Smooth muscle cell (in vitro differentiated cells): ENCODE measurements at regions not wholly inside any gene's neighbourhood (a gene's known extent, or its start where the extent isn't known, plus 50 kb on each side); places are given as distances from the start of the nearest gene placed in this dataset.

ENCODE experiments used
- DNase-seq: peaks from one replicate; lab custom pipeline; 2025; ENCODE audit not compliant: unreplicated experiment; lab: John Stamatoyannopoulos, UW
- H2AFZ ChIP-seq: fragments of 200-600 bp; sonication (generic); 2 replicates; pipeline ENCODE4 v1.6.0; 2016; ENCODE audit warnings: antibody characterized with exemption, low read depth, mild to moderate bottlenecking
- H3F3A ChIP-seq: fragments of 200-600 bp; sonication (generic); 2 replicates; pipeline ENCODE4 v1.6.0; 2017; ENCODE audit warnings: antibody characterized with exemption, low read depth
- H3K27ac ChIP-seq: fragments of 200-600 bp; sonication (generic); 2 replicates; pipeline ENCODE4 v1.5.1; 2016; ENCODE audit warnings: low read depth, mild to moderate bottlenecking
- H3K27me3 ChIP-seq: fragments of 200-600 bp; sonication (generic); 2 replicates; pipeline ENCODE4 v1.6.1; 2016; ENCODE audit warnings: low read depth, mild to moderate bottlenecking
- H3K36me3 ChIP-seq: fragments of 200-600 bp; sonication (generic); 2 replicates; pipeline ENCODE4 v1.5.1; 2016; ENCODE audit warnings: low read depth
- H3K4me1 ChIP-seq: fragments of 200-600 bp; sonication (generic); 2 replicates; pipeline ENCODE4 v1.5.1; 2016; ENCODE audit warnings: low read depth
- H3K4me2 ChIP-seq: fragments of 200-600 bp; sonication (generic); 2 replicates; pipeline ENCODE4 v1.6.0; 2016; ENCODE audit warnings: mild to moderate bottlenecking
- H3K4me3 ChIP-seq: fragments of 200-600 bp; sonication (generic); 2 replicates; pipeline ENCODE4 v1.5.1; 2016; ENCODE audit warnings: mild to moderate bottlenecking
- H3K79me2 ChIP-seq: fragments of 200-600 bp; sonication (generic); 2 replicates; pipeline ENCODE4 v1.6.0; 2016; ENCODE audit warnings: low read depth, mild to moderate bottlenecking
- H3K9ac ChIP-seq: fragments of 200-600 bp; sonication (generic); 2 replicates; pipeline ENCODE4 v1.6.0; 2016; ENCODE audit warnings: low read depth
- H3K9me3 ChIP-seq: fragments of 200-600 bp; sonication (generic); replicated peaks from 2 replicates; pipeline ENCODE4 v1.5.1; 2016; ENCODE audit warnings: low read depth
- H4K20me1 ChIP-seq: fragments of 200-600 bp; sonication (generic); 2 replicates; pipeline ENCODE4 v1.6.0; 2016; ENCODE audit warnings: low read depth
- WGBS: methylation state at CpG from one replicate; pipeline ENCODE4 v1.1.7; 2016; ENCODE audit warnings: low lambda C conversion rate; 5-methylcytosine and 5-hydroxymethylcytosine counted together
- TF ChIP-seq, protein P1 (sequence below): fragments of 200-600 bp; sonication (generic); IDR thresholded peaks from 2 replicates; pipeline ENCODE4 v1.5.1; 2017; ENCODE audit warnings: borderline replicate concordance, mild to moderate bottlenecking, antibody characterized with exemption; ENCODE audit not compliant: insufficient read depth, poor library complexity, severe bottlenecking

DNA sequence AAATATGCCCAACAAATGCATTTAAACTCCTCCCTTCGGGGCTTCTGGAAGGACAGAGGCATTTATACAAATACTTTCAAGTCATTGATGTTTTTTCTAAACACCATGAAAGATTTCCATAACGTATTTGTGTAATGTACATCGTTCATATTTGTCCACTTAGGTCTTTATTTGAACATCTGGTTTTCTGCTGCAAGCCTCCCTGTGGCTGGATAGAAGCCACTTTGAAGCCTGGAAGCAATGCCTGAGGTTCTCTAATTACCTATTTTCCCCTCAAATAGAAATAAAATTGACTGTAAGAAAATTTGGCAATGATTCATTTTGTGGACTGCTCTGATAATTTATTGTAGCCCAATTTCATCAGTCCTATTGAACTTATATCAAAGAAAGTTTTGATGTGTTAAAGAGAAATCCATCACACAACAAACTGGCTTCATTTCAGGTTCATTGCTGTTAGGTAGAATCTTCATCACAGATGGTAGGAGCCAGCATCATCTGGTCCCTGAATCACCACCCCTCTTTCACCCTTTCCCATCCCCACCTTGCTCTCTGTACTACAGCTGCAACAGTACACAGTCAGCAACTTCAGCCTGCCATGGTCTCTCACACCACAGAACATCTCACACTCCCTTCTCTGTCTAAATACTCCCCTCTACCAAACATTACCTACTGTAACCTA, 186.0 kb upstream of the MGMT start:
- no peak for DNase-seq
- Histone ChIP-seq H4K20me1 (no peaks in the 10 kb centered on the region), H3K9me3 (no peaks in the 10 kb centered on the region), H3K4me1 (no peaks in the 10 kb centered on the region), H3K79me2 (no peaks in the 10 kb centered on the region), H3F3A (no peaks in the 10 kb centered on the region), H3K9ac (no peak overlapping the region), H3K4me3 (no peak overlapping the region), H3K4me2 (no peak overlapping the region), H3K27me3 (no peaks in the 10 kb centered on the region), H3K36me3 (no peaks in the 10 kb centered on the region), H2AFZ (no peak overlapping the region), H3K27ac (no peak overlapping the region)
- TF ChIP-seq, protein P1, sequence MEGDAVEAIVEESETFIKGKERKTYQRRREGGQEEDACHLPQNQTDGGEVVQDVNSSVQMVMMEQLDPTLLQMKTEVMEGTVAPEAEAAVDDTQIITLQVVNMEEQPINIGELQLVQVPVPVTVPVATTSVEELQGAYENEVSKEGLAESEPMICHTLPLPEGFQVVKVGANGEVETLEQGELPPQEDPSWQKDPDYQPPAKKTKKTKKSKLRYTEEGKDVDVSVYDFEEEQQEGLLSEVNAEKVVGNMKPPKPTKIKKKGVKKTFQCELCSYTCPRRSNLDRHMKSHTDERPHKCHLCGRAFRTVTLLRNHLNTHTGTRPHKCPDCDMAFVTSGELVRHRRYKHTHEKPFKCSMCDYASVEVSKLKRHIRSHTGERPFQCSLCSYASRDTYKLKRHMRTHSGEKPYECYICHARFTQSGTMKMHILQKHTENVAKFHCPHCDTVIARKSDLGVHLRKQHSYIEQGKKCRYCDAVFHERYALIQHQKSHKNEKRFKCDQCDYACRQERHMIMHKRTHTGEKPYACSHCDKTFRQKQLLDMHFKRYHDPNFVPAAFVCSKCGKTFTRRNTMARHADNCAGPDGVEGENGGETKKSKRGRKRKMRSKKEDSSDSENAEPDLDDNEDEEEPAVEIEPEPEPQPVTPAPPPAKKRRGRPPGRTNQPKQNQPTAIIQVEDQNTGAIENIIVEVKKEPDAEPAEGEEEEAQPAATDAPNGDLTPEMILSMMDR, result no peak
- WGBS, result 82% methylated on average over 3 of the region's 3 CpGs

DNA sequence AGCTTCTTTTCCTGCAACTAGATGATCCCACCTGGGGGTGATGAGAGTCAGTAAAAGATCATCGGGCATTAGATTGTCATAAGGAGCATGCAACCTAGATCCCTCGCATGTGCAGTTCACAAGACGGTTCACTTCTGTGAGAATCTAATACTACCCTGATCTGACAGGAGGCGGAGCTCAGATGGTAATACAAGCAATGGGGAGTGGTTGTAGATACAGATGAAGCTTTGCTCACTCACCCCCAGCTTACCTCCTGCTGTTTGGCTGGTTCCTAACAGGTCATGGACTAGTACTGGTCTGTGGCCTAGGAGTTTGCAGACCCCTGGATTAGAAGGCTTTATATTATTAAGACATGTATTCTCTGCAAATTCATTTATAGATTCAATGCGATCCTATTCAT, 181.6 kb upstream of the MGMT start:
- Histone ChIP-seq H3K9ac (no peak overlapping the region), H3K4me1 (peaks cover 11% of the 10 kb centered on the region), H3F3A (no peaks in the 10 kb centered on the region), H3K9me3 (no peaks in the 10 kb centered on the region), H3K4me2 (no peak overlapping the region), H3K4me3 (no peak overlapping the region), H4K20me1 (no peaks in the 10 kb centered on the region), H3K36me3 (no peaks in the 10 kb centered on the region), H2AFZ (no peak overlapping the region), H3K27ac (no peak overlapping the region), H3K27me3 (no peaks in the 10 kb centered on the region), H3K79me2 (no peaks in the 10 kb centered on the region)
- no peak for DNase-seq
- TF ChIP-seq, protein P1, result no peak
- WGBS, result 95% methylated on average over 5 of the region's 5 CpGs

DNA sequence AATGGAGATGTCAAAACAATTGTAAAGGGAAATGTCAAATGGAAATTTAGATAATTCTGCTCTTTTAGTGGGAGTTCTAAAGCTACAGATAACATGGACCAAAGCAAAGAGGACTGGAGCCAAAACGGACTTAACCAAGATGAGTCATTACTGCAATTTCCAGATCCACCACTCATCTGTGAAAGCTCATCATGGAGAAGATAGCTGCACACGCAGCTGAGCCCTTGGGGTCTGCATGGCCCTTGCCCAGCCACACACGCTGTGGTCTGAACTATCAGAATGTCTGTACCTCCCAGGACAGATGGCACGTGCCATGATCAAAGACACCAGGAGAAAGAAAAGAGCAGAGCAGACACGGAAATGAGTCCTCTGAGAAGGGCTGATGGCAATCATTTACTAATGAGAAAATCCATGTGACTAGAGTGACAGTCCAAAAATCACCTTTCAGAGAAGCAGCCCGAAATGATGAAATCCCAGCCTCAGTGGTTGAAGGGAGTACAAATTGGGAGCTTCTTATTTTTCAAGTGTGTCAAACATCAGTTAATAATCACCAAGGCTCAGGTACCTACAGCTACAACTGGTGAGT, 177.9 kb upstream of the MGMT start:
- Histone ChIP-seq H3K36me3 (no peaks in the 10 kb centered on the region), H3K79me2 (no peaks in the 10 kb centered on the region), H3K27ac (no peak overlapping the region), H4K20me1 (no peaks in the 10 kb centered on the region), H3K4me3 (no peak overlapping the region), H2AFZ (no peak overlapping the region), H3K4me2 (peak overlapping the region; percentile 68), H3K9ac (no peak overlapping the region), H3K4me1 (peaks cover 11% of the 10 kb centered on the region), H3K9me3 (no peaks in the 10 kb centered on the region), H3F3A (no peaks in the 10 kb centered on the region), H3K27me3 (no peaks in the 10 kb centered on the region)
- WGBS, result 27% methylated on average over 6 of the region's 6 CpGs
- TF ChIP-seq, protein P1, result no peak
- no peak for DNase-seq

DNA sequence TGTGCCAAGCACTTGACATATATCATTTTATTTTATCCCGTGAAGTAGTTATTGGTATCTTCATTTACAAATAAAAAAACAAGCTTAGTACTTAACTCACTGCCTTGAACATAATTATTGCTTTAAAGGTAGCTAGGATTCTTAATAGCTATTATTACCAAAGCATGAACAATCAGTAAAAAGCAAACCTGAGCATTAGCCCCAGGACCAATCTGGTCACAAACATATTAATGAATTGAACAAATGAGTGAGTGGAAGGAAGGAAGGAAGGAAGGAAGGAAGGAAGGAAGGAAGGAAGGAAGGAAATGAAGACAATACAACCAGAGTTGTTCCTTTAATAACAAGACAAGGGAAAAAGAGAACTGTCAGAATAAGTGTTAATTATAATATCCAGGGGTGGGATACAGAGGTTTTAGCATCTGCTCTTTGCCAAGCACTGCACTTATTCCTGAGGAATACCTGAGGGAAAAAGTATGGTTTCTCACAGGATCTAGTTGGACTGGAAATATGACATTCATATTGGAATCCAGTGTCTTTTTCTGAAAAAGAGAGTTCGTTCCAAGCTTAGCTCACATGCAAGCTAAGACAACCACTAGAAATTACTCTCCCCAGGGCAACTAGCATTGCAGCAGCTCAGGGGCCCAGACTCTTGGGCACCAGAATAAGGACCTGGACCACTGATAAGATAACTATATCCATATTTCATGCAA, 172.9 kb upstream of the MGMT start:
- Histone ChIP-seq H3K4me1 (no peaks in the 10 kb centered on the region), H3K4me2 (no peak overlapping the region), H3K27ac (no peak overlapping the region), H3F3A (no peaks in the 10 kb centered on the region), H3K27me3 (no peaks in the 10 kb centered on the region), H3K4me3 (no peak overlapping the region), H2AFZ (no peak overlapping the region), H3K9ac (no peak overlapping the region), H4K20me1 (no peaks in the 10 kb centered on the region), H3K36me3 (no peaks in the 10 kb centered on the region), H3K79me2 (no peaks in the 10 kb centered on the region), H3K9me3 (no peaks in the 10 kb centered on the region)
- TF ChIP-seq, protein P1, result no peak
- 80% methylated on average over 2 of the region's 2 CpGs for WGBS
- no peak for DNase-seq
